ENCODE measurements at regions not wholly inside any gene's neighbourhood (a gene's known extent, or its start where the extent isn't known, plus 50 kb on each side); places are given as distances from the start of the nearest gene placed in this dataset.
"Not testable (repeated sequence)": the region's sequence is repeated elsewhere in the genome, so short reads cannot be mapped to it uniquely, and the experiment has no call there.

GRCh38 chr20:48524582-48524981 lies 303.2 kb downstream of the PREX1 start:
- DNase-seq (ENCODE audit: low read depth) = no peak

DNA sequence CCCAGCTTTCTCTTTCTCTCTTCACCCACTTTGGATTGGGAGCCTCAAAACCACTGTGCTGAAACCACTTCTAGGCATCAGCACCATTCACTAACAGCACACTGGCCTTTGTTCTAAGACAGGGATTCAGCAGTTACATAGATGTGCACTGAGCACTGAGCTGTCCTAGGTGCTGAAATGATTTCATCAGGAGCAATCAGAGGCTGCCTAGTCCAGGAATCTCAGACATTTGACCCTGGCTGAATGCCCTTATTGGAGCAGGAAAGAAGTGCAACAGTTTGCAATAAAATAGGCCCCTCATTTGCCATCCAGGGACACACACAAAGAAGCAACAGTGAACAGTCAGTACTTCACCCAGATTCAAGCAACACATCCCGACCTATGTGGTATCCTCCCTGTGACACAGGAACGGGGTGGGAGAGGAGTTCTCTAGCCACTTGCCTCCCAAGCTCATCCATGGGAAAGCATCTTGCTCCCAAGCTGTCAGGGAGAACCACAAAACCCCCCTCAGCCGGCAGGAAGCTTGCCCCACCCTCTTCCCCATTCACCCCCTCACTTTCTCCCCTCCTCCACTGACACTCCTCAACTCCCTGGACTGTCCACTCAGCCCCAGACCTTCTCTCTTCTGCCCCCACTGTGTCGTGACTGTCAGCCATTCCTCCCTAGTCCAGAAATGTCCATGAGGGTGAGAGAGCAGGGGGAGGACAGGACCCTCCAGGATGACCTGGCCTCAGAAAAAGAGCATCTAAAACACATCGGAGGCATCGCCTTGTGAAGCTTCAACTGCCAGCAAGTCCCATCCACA lies 304.4 kb downstream of the PREX1 start:
- TF ChIP-seq, protein P1, sequence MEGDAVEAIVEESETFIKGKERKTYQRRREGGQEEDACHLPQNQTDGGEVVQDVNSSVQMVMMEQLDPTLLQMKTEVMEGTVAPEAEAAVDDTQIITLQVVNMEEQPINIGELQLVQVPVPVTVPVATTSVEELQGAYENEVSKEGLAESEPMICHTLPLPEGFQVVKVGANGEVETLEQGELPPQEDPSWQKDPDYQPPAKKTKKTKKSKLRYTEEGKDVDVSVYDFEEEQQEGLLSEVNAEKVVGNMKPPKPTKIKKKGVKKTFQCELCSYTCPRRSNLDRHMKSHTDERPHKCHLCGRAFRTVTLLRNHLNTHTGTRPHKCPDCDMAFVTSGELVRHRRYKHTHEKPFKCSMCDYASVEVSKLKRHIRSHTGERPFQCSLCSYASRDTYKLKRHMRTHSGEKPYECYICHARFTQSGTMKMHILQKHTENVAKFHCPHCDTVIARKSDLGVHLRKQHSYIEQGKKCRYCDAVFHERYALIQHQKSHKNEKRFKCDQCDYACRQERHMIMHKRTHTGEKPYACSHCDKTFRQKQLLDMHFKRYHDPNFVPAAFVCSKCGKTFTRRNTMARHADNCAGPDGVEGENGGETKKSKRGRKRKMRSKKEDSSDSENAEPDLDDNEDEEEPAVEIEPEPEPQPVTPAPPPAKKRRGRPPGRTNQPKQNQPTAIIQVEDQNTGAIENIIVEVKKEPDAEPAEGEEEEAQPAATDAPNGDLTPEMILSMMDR (IDR thresholded peaks at IDR 0.05; ENCODE audit: low read depth, low read length, missing control alignments) = no peak
- H3K4me3 ChIP-seq (ENCODE audit: low read depth, low read length) = no peak overlapping the region
- no peak for DNase-seq (ENCODE audit: low read depth)

More at GRCh38 chr20:48524582-48524981, 303.2 kb downstream of the PREX1 start:
- TF ChIP-seq, protein P1 (IDR thresholded peaks at IDR 0.05; ENCODE audit: low read depth, low read length, missing control alignments) = no peak
- H3K4me3 ChIP-seq (ENCODE audit: low read depth, low read length) = no peak overlapping the region

DNA sequence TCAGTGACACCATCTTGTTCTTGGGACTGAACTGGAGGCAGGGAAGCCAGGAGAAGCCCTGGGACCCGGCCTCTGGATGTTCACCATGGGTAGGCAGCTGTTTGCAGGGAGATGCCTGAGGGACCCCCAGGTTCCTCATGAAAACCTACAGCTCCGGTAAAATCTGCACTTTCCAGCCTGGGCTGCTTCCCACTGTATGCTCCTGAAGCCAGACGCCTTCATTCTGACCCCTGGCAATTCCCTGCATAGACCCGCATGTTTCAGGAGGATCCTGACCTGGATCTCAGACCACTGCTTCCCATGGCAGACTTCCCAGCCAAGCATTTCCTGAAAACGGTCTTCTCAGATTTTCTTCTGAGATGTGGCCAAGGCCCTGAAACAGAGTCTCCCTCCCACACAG lies 306.7 kb downstream of the PREX1 start:
- DNase-seq (ENCODE audit: low read depth) = no peak
- no peak overlapping the region for H3K4me3 ChIP-seq (ENCODE audit: low read depth, low read length)

GRCh38 chr20:48516196-48516595 lies 311.6 kb downstream of the PREX1 start:
- DNase-seq (ENCODE audit: low read depth); H3K4me3 ChIP-seq (ENCODE audit: low read depth, low read length): not testable (repeated sequence)

More for the DNA sequence above, 306.7 kb downstream of the PREX1 start:
- TF ChIP-seq, protein P1 (IDR thresholded peaks at IDR 0.05; ENCODE audit: low read depth, low read length, missing control alignments) = no peak

DNA sequence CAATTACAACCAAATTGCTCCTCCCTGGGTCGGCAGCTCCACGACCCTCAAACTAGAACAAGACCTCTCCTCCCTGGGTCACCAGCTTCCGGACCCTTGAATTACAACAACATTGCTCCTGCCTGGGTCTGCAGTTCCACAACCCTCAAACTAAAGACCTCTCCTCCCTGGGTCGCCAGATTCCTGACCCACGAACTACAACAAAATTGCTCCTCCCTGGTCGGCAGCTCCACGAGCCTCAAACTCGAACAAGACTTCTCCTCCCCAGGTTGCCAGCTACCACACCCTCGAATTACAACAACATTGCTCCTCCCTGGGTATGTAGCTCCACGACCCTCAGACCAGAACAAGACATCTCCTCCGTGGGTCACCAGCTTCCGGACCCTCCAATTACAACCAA lies 313.2 kb downstream of the PREX1 start:
- not testable (repeated sequence) for DNase-seq (ENCODE audit: low read depth); H3K4me3 ChIP-seq (ENCODE audit: low read depth, low read length)

DNA sequence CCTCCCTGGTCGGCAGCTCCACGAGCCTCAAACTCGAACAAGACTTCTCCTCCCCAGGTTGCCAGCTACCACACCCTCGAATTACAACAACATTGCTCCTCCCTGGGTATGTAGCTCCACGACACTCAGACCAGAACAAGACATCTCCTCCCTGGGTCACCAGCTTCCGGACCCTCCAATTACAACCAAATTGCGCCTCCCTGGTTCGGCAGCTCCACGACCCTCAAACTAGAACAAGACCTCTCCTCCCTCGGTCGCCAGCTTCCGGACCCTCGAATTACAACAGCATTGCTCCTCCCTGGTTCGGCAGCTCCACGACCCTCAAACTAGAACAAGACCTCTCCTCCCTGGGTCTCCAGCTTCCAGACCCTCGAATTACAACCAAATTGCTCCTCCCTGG lies 315.3 kb downstream of the PREX1 start:
- not testable (repeated sequence) for DNase-seq (ENCODE audit: low read depth); H3K4me3 ChIP-seq (ENCODE audit: low read depth, low read length)

DNA sequence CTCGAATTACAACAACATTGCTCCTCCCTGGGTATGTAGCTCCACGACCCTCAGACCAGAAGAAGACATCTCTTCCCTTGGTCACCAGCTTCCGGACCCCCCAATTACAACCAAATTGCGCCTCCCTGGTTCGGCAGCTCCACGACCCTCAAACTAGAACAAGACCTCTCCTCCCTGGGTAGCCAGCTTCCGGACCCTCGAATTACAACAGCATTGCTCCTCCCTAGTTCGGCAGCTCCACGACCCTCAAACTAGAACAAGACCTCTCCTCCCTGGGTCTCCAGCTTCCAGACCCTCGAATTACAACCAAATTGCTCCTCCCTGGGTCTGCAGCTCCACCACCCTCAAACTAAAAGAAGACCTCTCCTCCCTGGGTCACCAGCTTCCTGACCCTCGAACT lies 322.7 kb downstream of the PREX1 start:
- H3K4me3 ChIP-seq (ENCODE audit: low read depth, low read length) = not testable (repeated sequence)

GRCh38 chr20:48503166-48503815 lies 324.5 kb downstream of the PREX1 start:
- no peak for DNase-seq (ENCODE audit: low read depth)
- TF ChIP-seq, protein P1 (IDR thresholded peaks at IDR 0.05; ENCODE audit: low read depth, low read length, missing control alignments) = no peak
- H3K4me3 ChIP-seq (ENCODE audit: low read depth, low read length) = no peak overlapping the region

More for the DNA sequence above, 322.7 kb downstream of the PREX1 start:
- not testable (repeated sequence) for DNase-seq (ENCODE audit: low read depth)

DNA sequence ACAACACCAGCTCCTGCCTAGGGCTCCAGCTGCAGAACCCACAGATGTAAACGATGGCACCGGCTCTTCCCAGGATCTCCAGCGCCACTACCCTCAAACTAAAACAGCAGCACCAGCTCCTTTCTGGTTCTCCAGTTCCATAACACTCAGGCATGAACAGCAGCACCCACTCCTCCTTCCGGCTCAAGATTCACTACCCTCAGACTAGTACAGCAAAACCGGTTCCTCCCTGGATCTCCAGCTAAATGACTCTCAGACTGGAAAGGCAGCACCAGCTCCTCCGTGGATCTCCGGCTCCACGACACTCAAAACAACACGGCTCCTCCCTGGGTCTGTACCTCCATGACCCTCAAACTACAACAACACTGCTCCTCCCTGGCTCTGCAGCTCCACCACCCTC lies 325.0 kb downstream of the PREX1 start:
- DNase-seq (ENCODE audit: low read depth) = no peak
- TF ChIP-seq, protein P1 (IDR thresholded peaks at IDR 0.05; ENCODE audit: low read depth, low read length, missing control alignments) = no peak

More for the DNA sequence above, 325.0 kb downstream of the PREX1 start:
- no peak overlapping the region for H3K4me3 ChIP-seq (ENCODE audit: low read depth, low read length)

Data from GM12864 (cell line).